T-cell (primary cell): ENCODE measurements at regions not wholly inside any gene's neighbourhood (a gene's known extent, or its start where the extent isn't known, plus 50 kb on each side); places are given as distances from the start of the nearest gene placed in this dataset.

Source experiments
- ATAC-seq, 4 experiments: fragments of 200-7000 bp in 3 of 4; fragments of 150-1000 bp in 1 of 4; cut with Tn5 transposase; replicated peaks in 1 of 4; 1 replicate in 3 of 4; 2 replicates in 1 of 4; pipeline ENCODE4 v1.10.0; 2021; ENCODE audit warnings: moderate library complexity in 3 of 4, mild to moderate bottlenecking in 2 of 4, moderate number of reproducible peaks in 1 of 4
- CTCF ChIA-PET, 2 donors: fragments of 300-600 bp; sonication (Branson Sonifier 250); formaldehyde crosslinking; loops; one replicate each; lab custom pipeline; 2022; ENCODE audit warnings: antibody characterized with exemption in 2 of 2; lab: Charles Lee
- POLR2A ChIA-PET, 2 donors: fragments of 300-600 bp; sonication (Branson Sonifier 250); formaldehyde crosslinking; loops; one replicate each; lab custom pipeline; 2022; ENCODE audit warnings: antibody characterized with exemption in 2 of 2; lab: Charles Lee
- DNase-seq, 35 experiments: peaks; one replicate each; pipeline versions ENCODE4 v3.0.0 to v3.0.0-alpha.2; 2013 to 2023
- H3K27ac ChIP-seq: one replicate; pipeline ENCODE4 v1.5.1; 2013; ENCODE audit warnings: low read length
- H3K27me3 ChIP-seq, 2 experiments: replicated peaks in 1 of 2; 1 replicate in 1 of 2; 2 replicates in 1 of 2; pipeline versions ENCODE4 v1.6.1 to v1.7.0; 2013; ENCODE audit warnings: low read length in 1 of 2, mixed read lengths in 1 of 2; ENCODE audit not compliant: control insufficient read depth in 2 of 2, insufficient read depth in 2 of 2; ENCODE audit errors: extremely low read depth in 1 of 2
- H3K36me3 ChIP-seq, 2 donors: 1 replicate in 1 of 2; 2 replicates in 1 of 2; pipeline versions ENCODE4 v1.6.1 to v1.7.0; 2013; ENCODE audit warnings: low read length in 1 of 2; ENCODE audit not compliant: control insufficient read depth in 2 of 2, insufficient read depth in 1 of 2; ENCODE audit errors: extremely low read depth in 1 of 2
- H3K4me1 ChIP-seq, 2 experiments: 1 replicate in 1 of 2; 2 replicates in 1 of 2; pipeline versions ENCODE4 v1.6.1 to v1.7.0; 2013; ENCODE audit warnings: low read length in 2 of 2, mixed read lengths in 1 of 2; ENCODE audit not compliant: insufficient read depth in 2 of 2, control insufficient read depth in 1 of 2; ENCODE audit errors: extremely low read depth in 1 of 2
- H3K4me3 ChIP-seq, 2 donors: 1 replicate in 1 of 2; 2 replicates in 1 of 2; pipeline versions ENCODE4 v1.5.1 to v1.7.0; 2013; ENCODE audit warnings: mild to moderate bottlenecking in 2 of 2, low read length in 1 of 2, moderate library complexity in 1 of 2; ENCODE audit not compliant: control insufficient read depth in 1 of 2; ENCODE audit errors: extremely low read depth in 1 of 2
- H3K9me3 ChIP-seq: 2 replicates; pipeline ENCODE4 v1.7.0; 2013
- H3K27ac Mint-ChIP-seq, 2 donors: one replicate each; pipeline ENCODE4 v1.8.0; 2020 to 2021; ENCODE audit warnings: mild to moderate bottlenecking in 2 of 2, mixed read lengths in 2 of 2
- H3K27me3 Mint-ChIP-seq, 2 donors: one replicate each; pipeline ENCODE4 v1.8.0; 2021 to 2022; ENCODE audit warnings: mixed read lengths in 2 of 2
- H3K36me3 Mint-ChIP-seq: one replicate; pipeline ENCODE4 v1.8.0; 2021; ENCODE audit warnings: mixed read lengths
- H3K4me1 Mint-ChIP-seq, 3 donors: one replicate each; pipeline ENCODE4 v1.8.0; 2020 to 2022; ENCODE audit warnings: mixed read lengths in 3 of 3, mild to moderate bottlenecking in 1 of 3
- H3K4me3 Mint-ChIP-seq, 3 donors: one replicate each; pipeline ENCODE4 v1.8.0; 2020 to 2022; ENCODE audit warnings: mild to moderate bottlenecking in 3 of 3, mixed read lengths in 3 of 3, moderate library complexity in 3 of 3
- H3K9me3 Mint-ChIP-seq, 3 donors: one replicate each; pipeline ENCODE4 v1.8.0; 2020 to 2022; ENCODE audit warnings: mixed read lengths in 3 of 3

DNA sequence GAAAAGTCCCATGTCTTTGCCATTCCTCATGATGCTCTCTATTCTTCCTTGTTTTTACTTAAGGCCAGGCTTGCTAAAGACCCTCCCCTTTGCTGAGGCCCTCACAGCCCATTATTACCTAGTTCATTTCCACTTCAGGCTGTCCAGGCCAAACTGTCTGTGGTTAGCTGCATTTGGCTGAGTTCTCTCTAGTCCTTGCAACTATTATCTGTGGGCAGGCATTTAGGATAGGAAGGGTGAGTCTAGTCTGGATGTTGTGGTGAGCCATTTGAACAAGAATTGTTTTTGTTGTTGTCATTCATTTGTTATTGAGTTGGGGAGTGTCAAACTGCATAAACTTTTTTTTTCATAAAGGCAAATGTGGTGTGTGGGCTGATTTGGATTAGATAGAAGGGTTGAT lies 182.4 kb downstream of the CD109 start:
- no peak for ATAC-seq
- no peaks in the 10 kb centered on the region for H3K9me3 ChIP-seq
- Mint-ChIP-seq H3K36me3 (no peaks in the 10 kb centered on the region), H3K4me1 (peaks cover 2 to 8% (median 6%) of the 10 kb centered on the region in 3 donors), H3K27me3 (peaks cover 2 to 4% of the 10 kb centered on the region in 2 donors), H3K27ac (no peak overlapping the region), H3K9me3 (peaks cover 0 to 3% (median 0%) of the 10 kb centered on the region in 3 donors), H3K4me3 (no peak overlapping the region)
- no peaks in the 10 kb centered on the region for H3K4me1 ChIP-seq
- ChIA-PET POLR2A (no interaction called here), CTCF (no interaction called here)
- no peak for DNase-seq
- H3K27me3 ChIP-seq, result peaks cover 0 to 3% of the 10 kb centered on the region in 2 experiments
- H3K36me3 ChIP-seq, result no peaks in the 10 kb centered on the region
- H3K27ac ChIP-seq, result no peak overlapping the region
- H3K4me3 ChIP-seq, result no peak overlapping the region
